ENCODE measurements at regions not wholly inside any gene's neighbourhood (a gene's known extent, or its start where the extent isn't known, plus 50 kb on each side); places are given as distances from the start of the nearest gene placed in this dataset.

- peaks cover 8% of the 10 kb centered on the region for H3K4me1 ChIP-seq (ENCODE audit: insufficient read depth, low read length)
- no peak for TF ChIP-seq CTCF (IDR thresholded peaks at IDR 0.05; ENCODE audit: extremely low read depth, low read depth, low read length)
Observed at GRCh38 chr6:74585753-74586152, 620.1 kb downstream of the COL12A1 start.

GRCh38 chr6:74581681-74582080, 624.2 kb downstream of the COL12A1 start:
- TF ChIP-seq CTCF (IDR thresholded peaks at IDR 0.05; ENCODE audit: extremely low read depth, low read depth, low read length): no peak
- no peak overlapping the region for H3K4me3 ChIP-seq (ENCODE audit: insufficient read depth, low read length)
- H4K20me1 ChIP-seq (ENCODE audit: insufficient read depth, low read length): no peaks in the 10 kb centered on the region
- H3K4me2 ChIP-seq (ENCODE audit: insufficient read depth, low read length): no peak overlapping the region
- no peaks in the 10 kb centered on the region for H3K9me3 ChIP-seq (ENCODE audit: low read depth, low read length)
- peaks cover 28% of the 10 kb centered on the region for H3K4me1 ChIP-seq (ENCODE audit: insufficient read depth, low read length)
- no peak overlapping the region for H3K27ac ChIP-seq (ENCODE audit: low read depth, low read length)
- no peak for DNase-seq (ENCODE audit: insufficient read length, low spot score, missing footprints)
- H3K79me2 ChIP-seq (ENCODE audit: insufficient read depth, low read length): no peaks in the 10 kb centered on the region
- no peaks in the 10 kb centered on the region for H3K27me3 ChIP-seq (ENCODE audit: insufficient read depth, low read length)
- H3K36me3 ChIP-seq (ENCODE audit: insufficient read depth, low read length): no peaks in the 10 kb centered on the region
- no peak overlapping the region for H2AFZ ChIP-seq (ENCODE audit: low read length)

More at GRCh38 chr6:74585753-74586152, 620.1 kb downstream of the COL12A1 start:
- H3K27me3 ChIP-seq (ENCODE audit: insufficient read depth, low read length): no peaks in the 10 kb centered on the region
- peak; percentile 36 for DNase-seq (ENCODE audit: insufficient read length, low spot score, missing footprints)
- no peak overlapping the region for H3K27ac ChIP-seq (ENCODE audit: low read depth, low read length)
- no peaks in the 10 kb centered on the region for H3K36me3 ChIP-seq (ENCODE audit: insufficient read depth, low read length)
- H3K4me3 ChIP-seq (ENCODE audit: insufficient read depth, low read length): no peak overlapping the region
- no peaks in the 10 kb centered on the region for H3K9me3 ChIP-seq (ENCODE audit: low read depth, low read length)
- no peaks in the 10 kb centered on the region for H3K79me2 ChIP-seq (ENCODE audit: insufficient read depth, low read length)
- no peak overlapping the region for H3K4me2 ChIP-seq (ENCODE audit: insufficient read depth, low read length)
- H4K20me1 ChIP-seq (ENCODE audit: insufficient read depth, low read length): no peaks in the 10 kb centered on the region
- H2AFZ ChIP-seq (ENCODE audit: low read length): no peak overlapping the region

- Histone ChIP-seq H4K20me1 (ENCODE audit: insufficient read depth, low read length) (no peaks in the 10 kb centered on the region), H3K27me3 (ENCODE audit: insufficient read depth, low read length) (no peaks in the 10 kb centered on the region), H3K79me2 (ENCODE audit: insufficient read depth, low read length) (no peaks in the 10 kb centered on the region), H3K9me3 (ENCODE audit: low read depth, low read length) (no peaks in the 10 kb centered on the region), H3K4me3 (ENCODE audit: insufficient read depth, low read length) (no peak overlapping the region), H3K4me2 (ENCODE audit: insufficient read depth, low read length) (no peak overlapping the region), H3K4me1 (ENCODE audit: insufficient read depth, low read length) (peaks cover 20% of the 10 kb centered on the region), H3K27ac (ENCODE audit: low read depth, low read length) (no peak overlapping the region), H3K36me3 (ENCODE audit: insufficient read depth, low read length) (no peaks in the 10 kb centered on the region), H2AFZ (ENCODE audit: low read length) (no peak overlapping the region)
- no peak for DNase-seq (ENCODE audit: insufficient read length, low spot score, missing footprints)
- no peak for TF ChIP-seq CTCF (IDR thresholded peaks at IDR 0.05; ENCODE audit: extremely low read depth, low read depth, low read length)
Observed at GRCh38 chr6:74579794-74580193, 626.1 kb downstream of the COL12A1 start.

- no peaks in the 10 kb centered on the region for H3K27me3 ChIP-seq (ENCODE audit: insufficient read depth, low read length)
- no peak overlapping the region for H2AFZ ChIP-seq (ENCODE audit: low read length)
- H3K79me2 ChIP-seq (ENCODE audit: insufficient read depth, low read length): no peaks in the 10 kb centered on the region
- TF ChIP-seq CTCF (IDR thresholded peaks at IDR 0.05; ENCODE audit: extremely low read depth, low read depth, low read length): no peak
- DNase-seq (ENCODE audit: insufficient read length, low spot score, missing footprints): no peak
- H3K4me1 ChIP-seq (ENCODE audit: insufficient read depth, low read length): peaks cover 20% of the 10 kb centered on the region
- H3K9me3 ChIP-seq (ENCODE audit: low read depth, low read length): no peaks in the 10 kb centered on the region
- no peak overlapping the region for H3K4me3 ChIP-seq (ENCODE audit: insufficient read depth, low read length)
- H3K4me2 ChIP-seq (ENCODE audit: insufficient read depth, low read length): no peak overlapping the region
- H4K20me1 ChIP-seq (ENCODE audit: insufficient read depth, low read length): no peaks in the 10 kb centered on the region
- H3K27ac ChIP-seq (ENCODE audit: low read depth, low read length): peak overlapping the region; percentile 79
- no peaks in the 10 kb centered on the region for H3K36me3 ChIP-seq (ENCODE audit: insufficient read depth, low read length)
Observed at GRCh38 chr6:74579047-74579446, 626.8 kb downstream of the COL12A1 start.

All from osteoblast (primary cell).